Activated naive CD8-positive, alpha-beta T cell treated with anti-CD3 and anti-CD28 coated beads, Interleukin-2, amount 10 ng/mL, durations not matched to agents 7 days and 5 days (primary cell): ENCODE measurements at regions not wholly inside any gene's neighbourhood (a gene's known extent, or its start where the extent isn't known, plus 50 kb on each side); places are given as distances from the start of the nearest gene placed in this dataset.
"Not testable (repeated sequence)": the region's sequence is repeated elsewhere in the genome, so short reads cannot be mapped to it uniquely, and the experiment has no call there.

Source experiments
- ATAC-seq: fragments of 150-1000 bp; cut with Tn5 transposase; one replicate; pipeline ENCODE4 v1.10.0; 2021; ENCODE audit warnings: low read depth, moderate library complexity
- POLR2A ChIA-PET: fragments of 350-600 bp; sonication (Branson Sonifier 250); formaldehyde crosslinking; loops from one replicate; lab custom pipeline; 2021; ENCODE audit warnings: antibody characterized with exemption; lab: Charles Lee
- DNase-seq: peaks from one replicate; pipeline ENCODE4 v3.0.0; 2021
- H3K27ac Mint-ChIP-seq: one replicate; pipeline ENCODE4 v1.8.0; 2022; ENCODE audit warnings: mild to moderate bottlenecking, mixed read lengths
- H3K27me3 Mint-ChIP-seq: one replicate; pipeline ENCODE4 v1.8.0; 2022; ENCODE audit warnings: mild to moderate bottlenecking, moderate library complexity, mixed read lengths
- H3K36me3 Mint-ChIP-seq: one replicate; pipeline ENCODE4 v1.8.0; 2021; ENCODE audit warnings: mild to moderate bottlenecking, mixed read lengths
- H3K4me1 Mint-ChIP-seq: one replicate; pipeline ENCODE4 v1.8.0; 2021; ENCODE audit warnings: mixed read lengths
- H3K4me3 Mint-ChIP-seq: one replicate; pipeline ENCODE4 v1.8.0; 2022; ENCODE audit warnings: mild to moderate bottlenecking, moderate library complexity, mixed read lengths
- H3K9me3 Mint-ChIP-seq: one replicate; pipeline ENCODE4 v1.8.0; 2021; ENCODE audit warnings: mixed read lengths

DNA sequence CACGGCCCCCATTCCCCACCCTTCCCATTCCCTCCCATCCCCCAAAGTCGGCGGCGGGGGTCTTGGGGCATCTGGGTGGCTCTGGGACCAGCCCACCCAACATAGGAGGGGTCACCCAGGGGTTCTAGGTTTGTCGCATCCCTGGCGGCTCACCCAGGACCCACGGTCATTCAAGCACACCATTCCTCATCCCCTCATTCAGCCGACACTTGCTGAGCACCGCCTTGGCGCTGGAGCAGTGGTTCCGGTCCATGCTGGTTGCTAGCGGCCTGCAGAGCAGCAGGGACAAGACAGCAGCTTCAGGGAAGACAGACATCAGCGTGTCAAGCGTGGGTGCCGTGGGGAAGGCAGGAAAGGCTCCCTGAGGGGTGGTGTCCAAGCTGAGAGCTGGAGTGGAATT lies 50.5 kb upstream of the OTOS start:
- Mint-ChIP-seq H3K27me3 (peaks cover 8% of the 10 kb centered on the region), H3K4me1 (no peaks in the 10 kb centered on the region), H3K4me3 (no peak overlapping the region), H3K9me3 (peaks cover 4% of the 10 kb centered on the region), H3K36me3 (no peaks in the 10 kb centered on the region), H3K27ac (no peak overlapping the region)
- DNase-seq (no peak), ATAC-seq (no peak)
- POLR2A ChIA-PET = no interaction called here

DNA sequence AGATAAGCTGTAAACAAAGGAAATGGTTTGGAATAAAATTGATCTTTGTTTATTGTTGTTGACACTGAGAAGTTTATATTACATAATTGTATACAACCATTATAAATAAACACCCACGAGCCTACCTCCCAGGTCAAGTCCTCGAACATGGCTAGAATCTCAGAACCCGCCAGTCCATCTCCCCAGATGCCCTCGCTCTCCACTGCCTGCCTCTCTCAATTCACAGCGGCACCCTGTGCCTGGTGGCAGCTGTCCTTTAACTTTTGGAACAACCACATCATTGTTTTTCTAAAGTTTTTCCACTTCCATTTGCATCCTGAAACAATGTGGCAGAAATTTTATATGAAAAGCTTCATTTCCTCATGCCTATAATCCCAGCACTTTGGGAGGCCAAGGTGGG lies 52.2 kb upstream of the OTOS start:
- POLR2A ChIA-PET = no interaction called here
- DNase-seq (no peak), ATAC-seq (no peak)
- Mint-ChIP-seq H3K27ac (no peak overlapping the region), H3K9me3 (peaks cover 3% of the 10 kb centered on the region), H3K36me3 (no peaks in the 10 kb centered on the region), H3K27me3 (peaks cover 5% of the 10 kb centered on the region), H3K4me1 (no peaks in the 10 kb centered on the region), H3K4me3 (no peak overlapping the region)

DNA sequence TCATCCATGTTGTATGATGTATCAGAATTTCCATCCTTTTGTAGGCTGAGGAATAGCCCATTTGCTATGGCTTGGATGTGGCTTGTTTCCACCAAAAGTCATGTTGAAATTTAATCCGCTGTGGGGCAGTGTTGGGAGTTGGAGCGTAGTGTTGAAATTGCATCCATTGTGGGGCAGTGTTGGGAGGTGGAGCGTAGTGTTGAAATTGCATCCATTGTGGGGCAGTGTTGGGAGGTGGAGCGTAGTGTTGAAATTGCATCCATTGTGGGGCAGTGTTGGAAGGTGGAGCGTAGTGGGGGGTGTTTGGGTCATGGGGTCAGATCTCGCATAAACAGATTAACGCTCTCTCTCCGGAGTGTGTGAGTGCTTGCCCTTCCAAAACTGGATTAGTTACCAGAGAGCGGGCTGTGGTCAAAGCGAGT lies 53.9 kb upstream of the OTOS start:
- H3K27me3 Mint-ChIP-seq, ATAC-seq, POLR2A ChIA-PET, H3K9me3 Mint-ChIP-seq, H3K4me1 Mint-ChIP-seq, H3K36me3 Mint-ChIP-seq, H3K4me3 Mint-ChIP-seq, H3K27ac Mint-ChIP-seq, DNase-seq: not testable (repeated sequence)

DNA sequence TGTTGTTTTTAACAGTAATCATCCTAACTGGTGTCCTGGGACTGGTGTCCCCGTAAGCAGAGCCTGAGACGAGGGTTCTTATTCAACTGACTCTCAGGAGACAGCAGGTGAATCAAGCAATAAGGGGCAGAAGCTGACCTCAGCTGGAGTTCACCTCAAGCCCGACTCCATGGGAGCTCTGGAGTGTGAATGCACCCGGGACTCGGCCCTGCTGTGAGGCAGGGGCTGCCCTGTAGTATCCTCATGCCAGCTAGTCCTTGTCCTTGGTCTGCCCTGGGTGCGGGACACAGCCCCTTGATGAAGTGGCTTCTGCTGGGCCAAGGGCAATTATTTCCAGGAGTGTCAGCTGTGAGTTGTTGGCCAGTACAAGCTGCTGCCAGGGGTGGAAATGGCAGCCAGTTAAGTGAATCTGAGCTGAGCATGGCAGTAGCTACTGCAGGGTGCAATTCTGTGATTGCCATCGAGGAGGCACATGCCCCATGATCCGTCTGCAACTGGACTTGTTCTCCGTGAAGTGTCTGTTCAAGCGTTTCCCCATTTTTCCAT lies 54.9 kb upstream of the OTOS start:
- POLR2A ChIA-PET = no interaction called here
- Mint-ChIP-seq H3K4me3 (no peak overlapping the region), H3K9me3 (no peaks in the 10 kb centered on the region), H3K27ac (no peak overlapping the region), H3K27me3 (peaks cover 5% of the 10 kb centered on the region), H3K36me3 (no peaks in the 10 kb centered on the region), H3K4me1 (no peaks in the 10 kb centered on the region)
- ATAC-seq (no peak), DNase-seq (no peak)

DNA sequence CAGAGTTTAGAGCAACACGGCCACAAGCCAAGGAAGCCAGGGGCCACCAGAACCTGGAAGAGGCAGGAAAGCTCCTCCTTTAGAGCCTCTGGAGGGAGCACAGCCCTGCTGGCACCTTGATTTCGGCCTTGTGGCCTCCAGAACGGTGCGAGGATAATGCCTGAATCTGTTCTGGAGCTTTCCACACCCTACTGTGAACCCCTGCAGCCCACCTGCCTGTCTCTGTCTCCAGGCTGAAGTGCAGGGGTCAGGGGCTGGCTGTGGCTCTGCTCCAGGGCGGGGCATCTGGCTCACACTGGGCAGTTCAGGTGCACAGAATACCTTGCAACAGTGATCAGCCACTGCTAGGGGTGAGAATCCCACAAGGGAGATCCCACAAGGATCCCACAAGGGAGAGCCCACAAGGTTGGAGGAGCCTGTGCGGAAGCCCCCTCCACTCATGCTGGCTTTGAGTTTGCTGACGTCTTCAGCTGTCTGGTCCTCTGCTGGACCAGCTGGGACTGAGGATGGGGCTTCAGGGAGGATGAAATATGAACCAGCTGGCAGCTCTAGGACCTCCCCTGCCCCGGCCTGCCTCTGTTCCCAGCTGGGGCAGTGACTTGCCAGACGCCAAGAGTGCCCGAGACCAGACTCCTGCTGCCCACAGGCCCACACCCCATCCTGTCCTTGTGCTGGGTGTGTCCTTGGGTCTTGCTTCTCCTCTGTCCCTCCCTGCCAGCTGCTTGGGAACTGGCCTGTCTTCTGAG lies 56.4 kb upstream of the OTOS start:
- ATAC-seq = no peak
- POLR2A ChIA-PET = no interaction called here
- H3K27ac Mint-ChIP-seq = no peak overlapping the region
- DNase-seq = no peak
- no peaks in the 10 kb centered on the region for H3K4me1 Mint-ChIP-seq
- H3K4me3 Mint-ChIP-seq = no peak overlapping the region
- peaks cover 5% of the 10 kb centered on the region for H3K27me3 Mint-ChIP-seq
- no peaks in the 10 kb centered on the region for H3K36me3 Mint-ChIP-seq
- H3K9me3 Mint-ChIP-seq = no peaks in the 10 kb centered on the region

DNA sequence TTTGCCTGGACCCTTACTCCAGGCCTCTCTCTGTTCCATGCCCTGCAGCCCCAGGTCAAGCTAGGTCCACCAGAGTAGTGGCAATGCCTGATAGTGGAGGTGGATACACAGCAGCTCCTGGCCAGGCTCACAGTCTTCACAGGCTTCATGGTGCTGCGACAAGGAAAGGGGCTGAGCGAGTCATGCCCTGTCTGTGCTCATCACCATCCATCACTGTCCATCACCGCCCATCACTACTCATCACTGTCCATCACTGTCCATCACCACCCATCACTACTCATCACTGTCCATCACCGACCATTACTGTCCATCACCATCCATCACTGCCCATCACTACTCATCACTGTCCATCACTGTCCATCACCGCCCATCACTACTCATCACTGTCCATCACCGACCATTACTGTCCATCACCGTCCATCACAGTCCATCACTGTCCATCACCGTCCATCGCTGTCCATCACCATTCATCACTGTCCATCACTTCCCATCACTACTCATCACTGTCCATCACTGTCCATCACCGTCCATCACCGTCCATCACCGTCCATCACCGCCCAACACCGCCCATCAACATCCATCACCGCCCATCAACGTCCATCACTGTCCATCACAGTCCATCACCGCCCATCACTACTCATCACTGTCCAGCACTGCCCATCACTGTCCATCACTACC lies 57.1 kb upstream of the OTOS start:
- no peak overlapping the region for H3K4me3 Mint-ChIP-seq
- no peaks in the 10 kb centered on the region for H3K4me1 Mint-ChIP-seq
- ATAC-seq = no peak
- DNase-seq = no peak
- H3K27me3 Mint-ChIP-seq = peaks cover 5% of the 10 kb centered on the region
- no peaks in the 10 kb centered on the region for H3K36me3 Mint-ChIP-seq
- H3K9me3 Mint-ChIP-seq = no peaks in the 10 kb centered on the region
- POLR2A ChIA-PET = no interaction called here
- H3K27ac Mint-ChIP-seq = no peak overlapping the region

DNA sequence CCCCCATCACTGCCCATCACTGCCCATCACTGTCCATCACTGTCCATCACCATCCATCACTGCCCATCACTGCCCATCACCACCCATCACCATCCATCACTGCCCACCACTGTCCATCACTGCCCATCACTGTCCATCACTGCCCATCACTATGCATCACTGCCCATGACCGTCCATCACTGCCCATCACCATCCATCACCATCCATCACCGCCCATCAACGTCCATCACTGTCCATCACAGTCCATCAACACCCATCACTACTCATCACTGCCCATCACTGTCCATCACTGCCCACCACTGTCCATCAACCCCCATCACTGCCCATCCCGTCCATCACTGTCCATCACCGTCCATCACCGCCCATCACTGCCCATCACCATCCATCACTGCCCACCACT lies 57.8 kb upstream of the OTOS start:
- Mint-ChIP-seq H3K9me3 (no peaks in the 10 kb centered on the region), H3K27me3 (peaks cover 6% of the 10 kb centered on the region), H3K4me1 (no peaks in the 10 kb centered on the region), H3K4me3 (no peak overlapping the region), H3K36me3 (no peaks in the 10 kb centered on the region), H3K27ac (no peak overlapping the region)
- POLR2A ChIA-PET = no interaction called here
- DNase-seq = no peak
- no peak for ATAC-seq

DNA sequence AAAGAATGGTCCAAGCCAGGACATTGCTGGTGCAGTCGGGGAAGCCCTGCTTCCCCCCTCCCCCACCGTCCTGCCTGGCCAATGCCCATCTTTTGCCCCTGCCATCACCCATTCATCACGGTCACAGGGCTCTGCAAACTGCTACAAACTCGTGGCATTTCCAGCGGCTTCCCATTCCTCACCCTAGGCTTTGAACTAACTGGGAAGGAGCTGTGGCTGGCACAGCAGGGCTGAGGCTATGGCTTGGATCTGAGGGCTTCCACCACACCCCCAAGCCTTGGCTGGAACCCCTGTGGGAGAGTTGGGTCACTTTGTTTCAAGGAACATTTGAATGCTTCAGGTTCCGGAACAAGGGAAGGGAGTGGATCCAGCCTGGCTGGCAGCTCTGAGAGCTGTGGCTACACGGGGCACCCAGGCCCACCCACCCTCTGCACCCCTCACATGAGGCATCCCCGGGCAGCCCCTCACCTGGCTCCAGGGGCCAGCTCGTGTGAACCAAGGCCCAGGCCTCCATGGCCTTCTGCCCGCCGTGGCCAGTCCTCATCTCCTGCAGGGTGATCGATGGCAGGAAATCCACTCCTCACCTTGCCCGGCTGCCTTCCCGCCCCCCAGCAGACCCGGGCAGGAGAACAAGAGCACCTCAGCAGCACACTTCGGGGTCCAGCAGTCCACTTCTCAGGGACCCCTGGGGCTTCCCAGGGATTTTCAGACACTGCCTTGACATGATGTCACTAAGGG lies 58.8 kb upstream of the OTOS start:
- no peaks in the 10 kb centered on the region for H3K9me3 Mint-ChIP-seq
- POLR2A ChIA-PET = no interaction called here
- H3K4me1 Mint-ChIP-seq = no peaks in the 10 kb centered on the region
- no peaks in the 10 kb centered on the region for H3K36me3 Mint-ChIP-seq
- DNase-seq (no peak), ATAC-seq (no peak)
- no peak overlapping the region for H3K27ac Mint-ChIP-seq
- peaks cover 3% of the 10 kb centered on the region for H3K27me3 Mint-ChIP-seq
- no peak overlapping the region for H3K4me3 Mint-ChIP-seq

DNA sequence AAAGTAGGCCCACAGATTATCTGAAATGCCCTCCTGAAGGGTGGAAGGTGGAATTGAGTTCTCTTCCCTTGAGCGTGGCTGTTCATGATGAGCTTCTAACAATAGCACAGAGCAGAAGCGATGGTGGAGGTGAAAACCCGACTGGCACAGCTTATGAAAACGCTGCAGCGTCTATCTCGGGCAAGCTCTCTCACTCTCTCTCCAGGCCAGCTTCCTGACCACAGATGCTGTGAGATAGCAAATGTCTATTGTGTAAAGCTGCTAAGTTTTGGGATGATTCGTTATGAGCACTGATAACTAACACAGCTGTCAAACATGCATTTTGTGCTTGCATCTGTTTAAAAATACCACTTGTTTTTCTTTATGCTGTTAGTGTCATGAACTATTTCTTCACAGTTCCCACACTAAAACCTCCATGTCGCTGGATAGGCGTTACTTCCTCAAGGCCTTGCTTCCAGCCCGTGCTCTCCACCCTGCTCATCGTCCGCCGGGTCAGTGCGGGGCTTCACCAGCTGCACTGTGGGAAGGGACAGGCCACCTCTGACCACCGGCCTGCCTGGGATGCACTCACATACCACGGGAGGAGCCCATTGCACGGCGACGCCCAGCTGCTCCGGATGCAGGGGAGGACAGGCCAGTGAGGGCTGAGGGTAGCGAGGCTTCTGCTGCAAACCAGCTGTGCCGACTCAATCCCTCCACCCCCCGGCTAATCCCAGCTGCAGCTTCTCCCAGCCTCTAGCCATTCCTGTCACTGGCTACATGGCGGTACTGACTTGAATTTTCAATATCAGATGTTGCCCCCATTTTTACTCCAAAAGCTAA lies 60.0 kb upstream of the OTOS start:
- POLR2A ChIA-PET = no interaction called here
- Mint-ChIP-seq H3K27ac (no peak overlapping the region), H3K36me3 (no peaks in the 10 kb centered on the region), H3K9me3 (no peaks in the 10 kb centered on the region), H3K4me3 (no peak overlapping the region), H3K4me1 (no peaks in the 10 kb centered on the region), H3K27me3 (peaks cover 8% of the 10 kb centered on the region)
- DNase-seq = no peak
- ATAC-seq = no peak

DNA sequence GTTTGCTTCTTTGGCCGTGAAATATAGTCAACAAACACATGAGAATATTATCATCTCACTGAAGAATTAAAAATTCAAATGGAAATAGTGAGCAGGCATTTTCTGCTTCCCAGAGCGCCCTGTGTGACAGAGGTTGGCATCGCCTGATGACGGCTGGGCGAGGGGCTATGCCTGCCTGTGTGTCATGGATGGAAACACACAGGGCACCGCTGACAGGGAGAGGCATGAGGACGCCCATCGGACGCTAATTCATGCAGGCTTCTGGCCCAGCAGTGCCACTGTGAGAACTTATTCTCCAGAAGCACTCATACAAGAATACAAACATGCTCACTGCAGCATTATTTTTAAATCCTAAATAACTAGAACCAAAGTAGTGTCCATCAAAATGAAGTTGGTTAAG lies 61.4 kb upstream of the OTOS start:
- ATAC-seq (no peak), DNase-seq (no peak)
- Mint-ChIP-seq H3K36me3 (no peaks in the 10 kb centered on the region), H3K4me3 (no peak overlapping the region), H3K27me3 (peaks cover 8% of the 10 kb centered on the region), H3K9me3 (peaks cover 1% of the 10 kb centered on the region), H3K27ac (no peak overlapping the region), H3K4me1 (no peaks in the 10 kb centered on the region)
- POLR2A ChIA-PET = no interaction called here

DNA sequence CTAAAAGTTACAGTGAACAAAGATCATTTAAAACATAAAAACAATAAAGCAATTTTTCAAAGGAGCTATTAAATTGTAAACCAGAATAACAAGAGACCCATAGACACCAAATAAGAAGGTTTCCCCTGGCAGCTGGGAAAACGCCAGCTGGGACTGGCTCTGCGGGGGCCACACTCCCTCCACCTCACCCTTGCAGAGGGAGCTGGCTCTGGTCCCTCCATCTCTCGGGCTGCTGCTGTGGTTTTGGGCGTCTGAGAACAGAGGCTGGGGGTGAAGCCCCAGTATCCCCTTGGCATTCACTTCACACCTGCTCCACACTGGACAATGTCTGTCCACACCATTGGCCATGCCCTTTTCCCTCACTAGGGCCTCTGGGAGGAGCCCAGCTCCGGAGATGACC lies 62.1 kb upstream of the OTOS start:
- H3K4me3 Mint-ChIP-seq = no peak overlapping the region
- no peaks in the 10 kb centered on the region for H3K36me3 Mint-ChIP-seq
- no peak for ATAC-seq
- peaks cover 8% of the 10 kb centered on the region for H3K27me3 Mint-ChIP-seq
- POLR2A ChIA-PET = no interaction called here
- H3K27ac Mint-ChIP-seq = no peak overlapping the region
- H3K4me1 Mint-ChIP-seq = no peaks in the 10 kb centered on the region
- H3K9me3 Mint-ChIP-seq = peaks cover 1% of the 10 kb centered on the region
- DNase-seq = no peak

DNA sequence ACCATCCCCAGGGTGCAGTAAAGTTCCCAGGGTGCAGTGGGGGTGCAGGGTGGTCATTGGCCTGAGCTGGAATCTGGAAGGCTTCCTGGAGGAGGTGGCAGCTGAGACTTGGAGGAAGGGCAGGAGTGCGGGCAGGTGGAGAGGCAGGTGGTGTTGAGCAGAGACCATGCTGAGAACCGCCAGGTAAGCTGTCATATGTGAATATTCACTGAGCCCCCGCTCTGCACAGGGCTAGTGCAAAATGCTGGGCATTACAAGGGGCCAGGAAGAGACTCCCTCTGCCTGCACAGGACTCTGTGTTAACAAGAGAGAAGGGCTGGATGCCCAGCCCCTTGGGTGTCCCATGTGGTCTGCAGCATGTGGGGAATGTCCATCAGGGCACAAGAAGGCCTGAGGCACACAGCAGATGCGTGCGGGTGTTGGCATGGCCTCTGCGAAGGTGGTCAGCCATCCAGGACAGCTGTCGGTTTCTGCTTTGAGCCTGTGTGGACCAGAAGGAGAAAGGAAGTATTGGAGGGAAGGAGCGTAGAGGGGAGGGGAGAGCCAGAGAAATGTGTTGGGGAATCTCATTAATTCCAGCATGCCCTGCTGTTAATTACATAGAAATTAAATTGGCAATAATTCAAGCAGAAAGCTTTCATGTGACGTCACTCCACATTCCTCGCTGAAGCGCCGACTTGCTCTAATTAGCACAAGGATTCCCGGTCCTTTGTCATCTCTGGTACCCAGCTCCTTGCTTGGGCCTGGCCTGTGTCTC lies 62.8 kb upstream of the OTOS start:
- Mint-ChIP-seq H3K4me3 (no peak overlapping the region), H3K9me3 (peaks cover 1% of the 10 kb centered on the region), H3K36me3 (no peaks in the 10 kb centered on the region), H3K4me1 (no peaks in the 10 kb centered on the region), H3K27ac (no peak overlapping the region), H3K27me3 (peaks cover 8% of the 10 kb centered on the region)
- no peak for DNase-seq
- no peak for ATAC-seq
- POLR2A ChIA-PET = no interaction called here
